ENCODE measurements at regions not wholly inside any gene's neighbourhood (a gene's known extent, or its start where the extent isn't known, plus 50 kb on each side); places are given as distances from the start of the nearest gene placed in this dataset.

- H2AFZ ChIP-seq (ENCODE audit: low read depth, low read length, poor library complexity, severe bottlenecking), result no peak overlapping the region
- CTCF ChIA-PET, result no interaction called here
- H4K20me1 ChIP-seq (ENCODE audit: insufficient read depth), result no peaks in the 10 kb centered on the region
- ATAC-seq (no peak), DNase-seq (ENCODE audit: low read depth, low spot score) (no peak)
- no peaks in the 10 kb centered on the region for H3K36me3 ChIP-seq (ENCODE audit: control insufficient read depth in 1 of 2, insufficient read depth in 2 of 2, low read length in 2 of 2)
- intact Hi-C loops (cut with micrococcal nuclease), result no loop called here
- no peak overlapping the region for H3K9ac ChIP-seq (ENCODE audit: low read length)
- no TSS peak for BruUV-seq (replicated peaks)
- no peak overlapping the region for H3K27ac ChIP-seq (ENCODE audit: low read depth, low read length)
- H3K4me1 ChIP-seq (ENCODE audit: control insufficient read depth in 1 of 2, insufficient read depth in 2 of 2, low read length in 2 of 2), result no peaks in the 10 kb centered on the region
- H3K4me3 ChIP-seq (replicated peaks in 1 of 2; ENCODE audit: low read depth in 1 of 2, low read length in 2 of 2), result no peak overlapping the region
- no peaks in the 10 kb centered on the region for H3K79me2 ChIP-seq (ENCODE audit: insufficient read depth, low read length)
- RAD21 ChIA-PET (ENCODE audit: low non-redundant PET in 1 of 2, low total read pairs in 2 of 2, uncharacterized antibody in 2 of 2, unreplicated experiment in 2 of 2), result no interaction called here
- H3K27me3 ChIP-seq (ENCODE audit: insufficient read depth, low read length), result no peaks in the 10 kb centered on the region
- no peaks in the 10 kb centered on the region for H3K9me3 ChIP-seq (ENCODE audit: control insufficient read depth in 1 of 2, insufficient read depth in 1 of 2, low read depth in 1 of 2, low read length in 2 of 2)
- H3K4me2 ChIP-seq (ENCODE audit: low read length), result no peak overlapping the region
- no peaks in the 10 kb centered on the region for H3K9me2 ChIP-seq (ENCODE audit: insufficient read depth)
- POLR2A ChIA-PET, result no interaction called here
- no peak for TF ChIP-seq SRF (IDR thresholded peaks at IDR 0.05; ENCODE audit: low read depth)
- no peak for TF ChIP-seq ATF3 (IDR thresholded peaks at IDR 0.05)
- TF ChIP-seq EGR1 (IDR thresholded peaks at IDR 0.05; ENCODE audit: low read depth), result no peak
- no peak for TF ChIP-seq TCF7L2 (IDR thresholded peaks at IDR 0.05; ENCODE audit: borderline replicate concordance, extremely low read depth, insufficient read depth, insufficient read length)
- TF ChIP-seq ZNF274 (IDR thresholded peaks at IDR 0.05; ENCODE audit: low read depth, low read length), result no peak
- TF ChIP-seq SP1 (IDR thresholded peaks at IDR 0.05; ENCODE audit: low read depth), result no peak
- no peak for TF ChIP-seq JUND (IDR thresholded peaks at IDR 0.05)
- no peak for TF ChIP-seq REST (IDR thresholded peaks at IDR 0.05; ENCODE audit: low read depth)
These were observed 328.4 kb downstream of the PAPSS1 start for GRCh38 chr4:107391630-107392028.
